ENCODE measurements at regions not wholly inside any gene's neighbourhood (a gene's known extent, or its start where the extent isn't known, plus 50 kb on each side); places are given as distances from the start of the nearest gene placed in this dataset.

DNA sequence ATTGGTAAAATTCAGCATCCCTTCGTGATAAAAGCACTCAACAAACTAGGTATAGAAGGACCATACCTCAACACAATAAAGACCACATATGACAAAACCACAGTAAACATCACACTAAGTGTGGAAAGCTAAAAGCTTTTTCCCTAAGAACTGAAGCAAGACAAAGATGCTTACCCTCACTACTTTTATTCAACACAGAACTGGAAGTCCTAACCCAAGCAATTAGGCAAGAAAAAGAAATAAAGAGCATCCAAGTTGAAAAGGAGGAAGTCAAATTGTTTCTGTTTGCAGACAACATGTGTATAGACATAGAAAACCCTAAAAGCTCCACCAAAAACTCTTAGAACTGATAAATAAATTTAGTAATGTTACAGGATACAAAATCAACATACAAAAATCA, 271.7 kb downstream of the RBM43 start:
- TF ChIP-seq, protein P1, sequence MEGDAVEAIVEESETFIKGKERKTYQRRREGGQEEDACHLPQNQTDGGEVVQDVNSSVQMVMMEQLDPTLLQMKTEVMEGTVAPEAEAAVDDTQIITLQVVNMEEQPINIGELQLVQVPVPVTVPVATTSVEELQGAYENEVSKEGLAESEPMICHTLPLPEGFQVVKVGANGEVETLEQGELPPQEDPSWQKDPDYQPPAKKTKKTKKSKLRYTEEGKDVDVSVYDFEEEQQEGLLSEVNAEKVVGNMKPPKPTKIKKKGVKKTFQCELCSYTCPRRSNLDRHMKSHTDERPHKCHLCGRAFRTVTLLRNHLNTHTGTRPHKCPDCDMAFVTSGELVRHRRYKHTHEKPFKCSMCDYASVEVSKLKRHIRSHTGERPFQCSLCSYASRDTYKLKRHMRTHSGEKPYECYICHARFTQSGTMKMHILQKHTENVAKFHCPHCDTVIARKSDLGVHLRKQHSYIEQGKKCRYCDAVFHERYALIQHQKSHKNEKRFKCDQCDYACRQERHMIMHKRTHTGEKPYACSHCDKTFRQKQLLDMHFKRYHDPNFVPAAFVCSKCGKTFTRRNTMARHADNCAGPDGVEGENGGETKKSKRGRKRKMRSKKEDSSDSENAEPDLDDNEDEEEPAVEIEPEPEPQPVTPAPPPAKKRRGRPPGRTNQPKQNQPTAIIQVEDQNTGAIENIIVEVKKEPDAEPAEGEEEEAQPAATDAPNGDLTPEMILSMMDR (IDR thresholded peaks at IDR 0.05): no peak
- TF ChIP-seq POLR2AphosphoS5 (IDR thresholded peaks at IDR 0.05) (no peak), POLR2A (IDR thresholded peaks at IDR 0.05) (no peak), EP300 (IDR thresholded peaks at IDR 0.05) (no peak)

Measured in gastroesophageal sphincter (tissue), 3 donors.